SK-N-SH (cell line): ENCODE measurements at regions not wholly inside any gene's neighbourhood (a gene's known extent, or its start where the extent isn't known, plus 50 kb on each side); places are given as distances from the start of the nearest gene placed in this dataset.
"Not testable (repeated sequence)": the region's sequence is repeated elsewhere in the genome, so short reads cannot be mapped to it uniquely, and the experiment has no call there.

Experiments used
- CTCF ChIA-PET: fragments of 300-600, 350-600 bp; formaldehyde crosslinking; extraction: SDS; loops from one replicate; lab custom pipeline; 2021; lab: Yijun Ruan, JAX
- POLR2A ChIA-PET: fragments of 350-600 bp; sonication (Branson Sonifier 250); formaldehyde crosslinking; extraction: SDS; loops from one replicate; lab custom pipeline; 2020; ENCODE audit warnings: antibody characterized with exemption, inconsistent platforms; lab: Yijun Ruan, JAX
- DNase-seq: peaks from one replicate; pipeline ENCODE4 v3.0.0; 2012
- H2AFZ ChIP-seq: fragments of 200-600 bp; sonication (generic); 2 replicates; pipeline ENCODE4 v1.8.1; 2016; ENCODE audit warnings: antibody characterized with exemption, mild to moderate bottlenecking, low read depth
- H3F3A ChIP-seq: fragments of 200-600 bp; sonication (generic); replicated peaks from 2 replicates; pipeline ENCODE3; 2016; ENCODE audit warnings: antibody characterized with exemption, mild to moderate bottlenecking; ENCODE audit not compliant: insufficient read depth
- H3K27ac ChIP-seq, 2 experiments: fragments of 200-500 bp in 1 of 2; fragments of 200-600 bp in 1 of 2; sonication (Bioruptor generic) in 1 of 2; sonication (generic), shearing (Covaris generic) in 1 of 2; 2 replicates each; pipeline versions ENCODE4 v1.5.1 to v1.6.1; 2014 to 2016; ENCODE audit warnings: low read depth in 2 of 2, inconsistent platforms in 1 of 2, low read length in 1 of 2, mild to moderate bottlenecking in 1 of 2, mixed read lengths in 1 of 2
- H3K27me3 ChIP-seq: fragments of 200-600 bp; sonication (generic), shearing (Covaris generic); 2 replicates; pipeline ENCODE4 v1.6.1; 2016; ENCODE audit warnings: mixed run types; ENCODE audit not compliant: insufficient read depth
- H3K36me3 ChIP-seq, 2 experiments: fragments of 200-500 bp in 1 of 2; fragments of 200-600 bp in 1 of 2; sonication (Bioruptor generic) in 1 of 2; sonication (generic) in 1 of 2; replicated peaks in 1 of 2; 2 replicates each; pipeline versions ENCODE3 to v1.5.1; 2014 to 2016; ENCODE audit warnings: low read length in 1 of 2, mild to moderate bottlenecking in 1 of 2; ENCODE audit not compliant: insufficient read depth in 2 of 2, control insufficient read depth in 1 of 2
- H3K4me1 ChIP-seq, 2 experiments: fragments of 200-500 bp in 1 of 2; fragments of 200-600 bp in 1 of 2; sonication (Bioruptor generic) in 1 of 2; sonication (generic), shearing (Covaris generic) in 1 of 2; 2 replicates each; pipeline versions ENCODE4 v1.5.1 to v1.6.1; 2014 to 2016; ENCODE audit warnings: low read depth in 1 of 2, low read length in 1 of 2, mixed run types in 1 of 2; ENCODE audit not compliant: insufficient read depth in 2 of 2, control insufficient read depth in 1 of 2
- H3K4me2 ChIP-seq: fragments of 200-600 bp; sonication (generic), shearing (Covaris generic); 2 replicates; pipeline ENCODE4 v1.6.1; 2017; ENCODE audit warnings: mixed run types
- H3K4me3 ChIP-seq, 2 experiments: fragments of 200-500 bp in 1 of 2; fragments of 200-600 bp in 1 of 2; sonication (Bioruptor generic) in 1 of 2; sonication (generic), shearing (Covaris generic) in 1 of 2; 2 replicates each; pipeline versions ENCODE4 v1.5.1 to v1.8.1; 2014 to 2016; ENCODE audit warnings: low read depth in 2 of 2, inconsistent platforms in 1 of 2, low read length in 1 of 2, mild to moderate bottlenecking in 1 of 2, mixed read lengths in 1 of 2, moderate library complexity in 1 of 2
- H3K79me2 ChIP-seq: fragments of 200-600 bp; sonication (generic); 2 replicates; pipeline ENCODE4 v1.8.1; 2017; ENCODE audit warnings: mild to moderate bottlenecking; ENCODE audit not compliant: insufficient read depth
- H3K9ac ChIP-seq: fragments of 200-600 bp; sonication (generic); 2 replicates; pipeline ENCODE4 v1.6.1; 2017; ENCODE audit warnings: mixed run types
- H3K9me2 ChIP-seq: fragments of 200-600 bp; sonication (generic); 2 replicates; pipeline ENCODE4 v1.6.1; 2017; ENCODE audit warnings: mixed run types
- H3K9me3 ChIP-seq: fragments of 200-600 bp; sonication (generic); 2 replicates; pipeline ENCODE4 v1.6.1; 2017; ENCODE audit warnings: mixed run types, mild to moderate bottlenecking, moderate library complexity
- H4K20me1 ChIP-seq: fragments of 200-600 bp; sonication (generic); 2 replicates; pipeline ENCODE4 v1.6.1; 2017; ENCODE audit warnings: mild to moderate bottlenecking, mixed run types; ENCODE audit not compliant: insufficient read depth
- ELF1 ChIP-seq: IDR thresholded peaks from 2 replicates; pipeline ENCODE4 v1.4.0; 2012
- EP300 ChIP-seq, 2 experiments: IDR thresholded peaks; 2 replicates each; pipeline versions ENCODE4 v1.4.0 to v1.6.1; 2012; ENCODE audit warnings: borderline replicate concordance in 1 of 2, low read depth in 1 of 2, low read length in 1 of 2
- EZH2phosphoT487 ChIP-seq: fragments of 200-600 bp; sonication (generic); IDR thresholded peaks from 2 replicates; pipeline ENCODE4 v1.6.1; 2017; ENCODE audit warnings: low read depth, mixed run types, mild to moderate bottlenecking, antibody characterized with exemption, moderate library complexity, borderline replicate concordance
- FOXJ3 ChIP-seq: sonication (generic); formaldehyde crosslinking; IDR thresholded peaks from 2 replicates; pipeline ENCODE4 v1.5.1; 2020; ENCODE audit warnings: mild to moderate bottlenecking, missing genetic modification reagents
- GABPA ChIP-seq: IDR thresholded peaks from 2 replicates; pipeline ENCODE4 v1.4.0; 2012; ENCODE audit warnings: low read depth, mild to moderate bottlenecking
- JUND ChIP-seq: IDR thresholded peaks from 2 replicates; pipeline ENCODE4 v1.4.0; 2012
- RCOR1 ChIP-seq: fragments of 150-350 bp; IDR thresholded peaks from 2 replicates; pipeline ENCODE4 v1.6.1; 2017; ENCODE audit warnings: antibody characterized with exemption, low read length
- RXRA ChIP-seq: IDR thresholded peaks from 2 replicates; pipeline ENCODE4 v1.4.0; 2012; ENCODE audit warnings: low read depth, mild to moderate bottlenecking, borderline replicate concordance
- TAF1 ChIP-seq: IDR thresholded peaks from 2 replicates; pipeline ENCODE4 v1.6.1; 2012; ENCODE audit warnings: low read depth, mild to moderate bottlenecking, low read length, moderate library complexity, borderline replicate concordance
- TEAD4 ChIP-seq: IDR thresholded peaks from 2 replicates; pipeline ENCODE4 v1.4.0; 2012; ENCODE audit warnings: mild to moderate bottlenecking, borderline replicate concordance; ENCODE audit not compliant: insufficient read depth
- YY1 ChIP-seq: IDR thresholded peaks from 2 replicates; pipeline ENCODE4 v1.4.0; 2012; ENCODE audit warnings: low read depth, mild to moderate bottlenecking
- WGBS: methylation state at CpG from one replicate; pipeline ENCODE4 v1.1.6; 2017; ENCODE audit warnings: low lambda C conversion rate; 5-methylcytosine and 5-hydroxymethylcytosine counted together
- TF ChIP-seq, protein P1 (sequence below): fragments of 150-350 bp; IDR thresholded peaks from 2 replicates; pipeline ENCODE4 v1.6.1; 2017; ENCODE audit warnings: antibody characterized with exemption, low read length, low read depth, borderline replicate concordance
- TF ChIP-seq, protein P2 (sequence below): IDR thresholded peaks from 2 replicates; pipeline ENCODE4; 2012
- TF ChIP-seq, protein P3 (sequence below): fragments of 150-350 bp; IDR thresholded peaks from 2 replicates; pipeline ENCODE4 v1.6.1; 2016; ENCODE audit warnings: mild to moderate bottlenecking, low read depth, low read length

DNA sequence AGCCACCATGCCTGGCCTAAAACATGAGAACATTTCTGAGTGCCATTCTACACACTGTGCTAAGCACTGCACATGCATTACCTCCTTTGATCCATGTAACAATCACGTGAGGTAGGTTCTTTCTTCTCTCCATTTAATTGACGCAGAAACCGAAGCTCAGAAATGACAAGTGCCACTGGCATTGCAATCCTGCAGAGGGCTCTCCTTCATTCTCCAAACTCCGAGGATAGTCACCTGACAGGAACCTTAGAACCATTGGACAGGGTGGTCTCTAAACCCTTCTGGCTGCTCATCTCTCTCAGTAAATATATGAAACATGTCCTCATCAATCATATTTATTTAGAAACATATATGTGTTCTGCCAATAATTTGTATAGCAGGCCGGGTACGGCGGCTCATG, 167.1 kb upstream of the JUN start:
- no peaks in the 10 kb centered on the region for H3K27me3 ChIP-seq
- 95% methylated on average over 7 of the region's 7 CpGs for WGBS
- no peaks in the 10 kb centered on the region for H4K20me1 ChIP-seq
- H3K27ac ChIP-seq = no peak overlapping the region
- POLR2A ChIA-PET = no interaction called here
- DNase-seq = no peak
- no peaks in the 10 kb centered on the region for H3K4me1 ChIP-seq
- H3K36me3 ChIP-seq = no peaks in the 10 kb centered on the region
- CTCF ChIA-PET = no interaction called here
- H3K9me3 ChIP-seq = no peaks in the 10 kb centered on the region
- H3F3A ChIP-seq = no peaks in the 10 kb centered on the region
- TF ChIP-seq YY1 (no peak), EP300 (IDR thresholded peaks at IDR 0.05; ENCODE audit: borderline replicate concordance in 1 of 2, low read depth in 1 of 2, low read length in 1 of 2) (no peak), TAF1 (no peak)
- TF ChIP-seq, protein P1, sequence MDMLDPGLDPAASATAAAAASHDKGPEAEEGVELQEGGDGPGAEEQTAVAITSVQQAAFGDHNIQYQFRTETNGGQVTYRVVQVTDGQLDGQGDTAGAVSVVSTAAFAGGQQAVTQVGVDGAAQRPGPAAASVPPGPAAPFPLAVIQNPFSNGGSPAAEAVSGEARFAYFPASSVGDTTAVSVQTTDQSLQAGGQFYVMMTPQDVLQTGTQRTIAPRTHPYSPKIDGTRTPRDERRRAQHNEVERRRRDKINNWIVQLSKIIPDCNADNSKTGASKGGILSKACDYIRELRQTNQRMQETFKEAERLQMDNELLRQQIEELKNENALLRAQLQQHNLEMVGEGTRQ = no peak
- no peak overlapping the region for H3K4me2 ChIP-seq
- H2AFZ ChIP-seq = no peak overlapping the region
- no peaks in the 10 kb centered on the region for H3K9me2 ChIP-seq
- H3K79me2 ChIP-seq = no peaks in the 10 kb centered on the region
- no peak overlapping the region for H3K9ac ChIP-seq
- H3K4me3 ChIP-seq = no peak overlapping the region

DNA sequence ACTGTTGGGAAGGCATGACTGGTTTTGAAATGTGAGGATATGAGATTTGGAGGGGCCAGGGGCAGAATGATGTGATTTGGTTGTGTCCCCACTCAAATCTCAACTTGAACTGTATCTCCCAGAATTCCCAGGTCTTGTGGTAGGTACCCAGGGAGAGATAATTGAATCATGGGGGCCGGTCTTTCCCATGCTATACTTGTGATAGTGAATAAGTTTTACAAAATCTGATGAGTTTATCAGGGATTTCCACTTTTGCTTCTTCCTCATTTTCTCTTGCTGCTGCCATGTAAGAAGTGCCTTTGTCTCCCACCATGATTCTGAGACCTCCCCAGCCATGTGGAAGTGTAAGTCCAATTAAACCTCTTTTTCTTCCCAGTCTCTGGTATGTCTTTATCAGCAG, 170.1 kb upstream of the JUN start:
- H3K36me3 ChIP-seq, H3K27ac ChIP-seq, H3K9me3 ChIP-seq, H3K9me2 ChIP-seq, H3K79me2 ChIP-seq, POLR2A ChIA-PET, H2AFZ ChIP-seq, DNase-seq, H3K9ac ChIP-seq, H3K4me2 ChIP-seq, H3F3A ChIP-seq, H3K4me1 ChIP-seq, H4K20me1 ChIP-seq, H3K4me3 ChIP-seq, H3K27me3 ChIP-seq: not testable (repeated sequence)
- CTCF ChIA-PET = interaction anchor here (1.0 to 1.1 kb wide), 2 partner anchors 11 to 17 kb away, joined by 3 read pairs; no protein-coding TSS in a partner anchor
- WGBS = 80% methylated on average over 1 of the region's 1 CpG

DNA sequence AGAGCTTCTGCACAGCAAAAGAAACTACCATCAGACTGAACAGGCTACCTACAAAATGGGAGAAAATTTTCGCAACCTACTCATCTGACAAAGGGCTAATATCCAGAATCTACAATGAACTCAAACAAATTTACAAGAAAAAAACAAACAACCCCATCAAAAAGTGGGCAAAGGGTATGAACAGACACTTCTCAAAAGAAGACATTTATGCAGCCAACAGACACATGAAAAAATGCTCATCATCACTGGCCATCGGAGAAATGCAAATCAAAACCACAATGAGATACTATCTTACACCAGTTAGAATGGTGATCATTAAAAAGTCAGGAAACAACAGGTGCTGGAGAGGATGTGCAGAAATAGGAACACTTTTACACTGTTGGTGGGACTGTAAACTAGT, 179.4 kb upstream of the JUN start:
- DNase-seq, H3K36me3 ChIP-seq, H3K4me2 ChIP-seq, H3K9me3 ChIP-seq, H4K20me1 ChIP-seq, H3K9me2 ChIP-seq, CTCF ChIA-PET, H2AFZ ChIP-seq, H3K27me3 ChIP-seq, H3F3A ChIP-seq, H3K4me3 ChIP-seq, POLR2A ChIA-PET, H3K79me2 ChIP-seq, H3K9ac ChIP-seq, H3K27ac ChIP-seq: not testable (repeated sequence)
- WGBS = 62% methylated on average over 2 of the region's 2 CpGs
- peaks cover 0 to 16% of the 10 kb centered on the region in 2 experiments; a peak in 2 of 4 replicates for H3K4me1 ChIP-seq

DNA sequence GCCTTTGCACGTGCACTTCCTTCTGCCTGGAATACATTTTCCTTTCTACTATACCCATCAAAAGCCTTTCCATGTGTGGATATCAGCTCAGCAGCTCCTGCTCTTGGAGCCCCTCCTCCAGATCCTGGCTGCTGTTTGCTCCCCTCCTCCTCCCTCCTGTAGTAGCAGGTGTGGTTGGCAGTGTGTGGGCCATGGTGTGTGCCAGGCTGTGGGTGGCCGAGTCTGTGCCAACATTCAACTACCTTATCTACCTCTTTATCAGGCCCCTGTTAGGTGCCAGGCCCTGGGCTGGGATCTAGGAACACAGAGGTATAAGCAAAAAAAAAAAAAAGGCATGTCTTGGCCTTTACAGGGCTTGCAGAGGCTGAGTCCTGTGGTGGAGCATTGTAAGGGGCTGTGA, 180.6 kb upstream of the JUN start:
- Histone ChIP-seq H3K4me1 (peaks cover 0 to 21% of the 10 kb centered on the region in 2 experiments; a peak in 2 of 4 replicates), H3K9ac (no peak overlapping the region), H3K36me3 (no peaks in the 10 kb centered on the region), H3K4me2 (no peak overlapping the region), H3K9me3 (no peaks in the 10 kb centered on the region), H3K79me2 (no peaks in the 10 kb centered on the region), H3K27me3 (no peaks in the 10 kb centered on the region), H2AFZ (no peak overlapping the region), H4K20me1 (no peaks in the 10 kb centered on the region), H3K9me2 (no peaks in the 10 kb centered on the region), H3K27ac (no peak overlapping the region), H3F3A (no peaks in the 10 kb centered on the region), H3K4me3 (no peak overlapping the region)
- 62% methylated on average over 2 of the region's 2 CpGs for WGBS
- POLR2A ChIA-PET = no interaction called here
- DNase-seq = no peak
- CTCF ChIA-PET = no interaction called here
- TF ChIP-seq RCOR1 (no peak), FOXJ3 (CRISPR knock-in tag) (no peak), EZH2phosphoT487 (no peak), JUND (no peak), ELF1 (no peak), RXRA (no peak), GABPA (no peak), TEAD4 (no peak)
- TF ChIP-seq, protein P2, sequence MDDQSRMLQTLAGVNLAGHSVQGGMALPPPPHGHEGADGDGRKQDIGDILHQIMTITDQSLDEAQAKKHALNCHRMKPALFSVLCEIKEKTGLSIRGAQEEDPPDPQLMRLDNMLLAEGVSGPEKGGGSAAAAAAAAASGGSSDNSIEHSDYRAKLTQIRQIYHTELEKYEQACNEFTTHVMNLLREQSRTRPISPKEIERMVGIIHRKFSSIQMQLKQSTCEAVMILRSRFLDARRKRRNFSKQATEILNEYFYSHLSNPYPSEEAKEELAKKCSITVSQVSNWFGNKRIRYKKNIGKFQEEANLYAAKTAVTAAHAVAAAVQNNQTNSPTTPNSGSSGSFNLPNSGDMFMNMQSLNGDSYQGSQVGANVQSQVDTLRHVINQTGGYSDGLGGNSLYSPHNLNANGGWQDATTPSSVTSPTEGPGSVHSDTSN = no peak
- TF ChIP-seq, protein P1 = no peak
- TF ChIP-seq, protein P3, sequence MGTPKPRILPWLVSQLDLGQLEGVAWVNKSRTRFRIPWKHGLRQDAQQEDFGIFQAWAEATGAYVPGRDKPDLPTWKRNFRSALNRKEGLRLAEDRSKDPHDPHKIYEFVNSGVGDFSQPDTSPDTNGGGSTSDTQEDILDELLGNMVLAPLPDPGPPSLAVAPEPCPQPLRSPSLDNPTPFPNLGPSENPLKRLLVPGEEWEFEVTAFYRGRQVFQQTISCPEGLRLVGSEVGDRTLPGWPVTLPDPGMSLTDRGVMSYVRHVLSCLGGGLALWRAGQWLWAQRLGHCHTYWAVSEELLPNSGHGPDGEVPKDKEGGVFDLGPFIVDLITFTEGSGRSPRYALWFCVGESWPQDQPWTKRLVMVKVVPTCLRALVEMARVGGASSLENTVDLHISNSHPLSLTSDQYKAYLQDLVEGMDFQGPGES = no peak
